ENCODE measurements at regions not wholly inside any gene's neighbourhood (a gene's known extent, or its start where the extent isn't known, plus 50 kb on each side); places are given as distances from the start of the nearest gene placed in this dataset.
"Not testable (repeated sequence)": the region's sequence is repeated elsewhere in the genome, so short reads cannot be mapped to it uniquely, and the experiment has no call there.

DNA sequence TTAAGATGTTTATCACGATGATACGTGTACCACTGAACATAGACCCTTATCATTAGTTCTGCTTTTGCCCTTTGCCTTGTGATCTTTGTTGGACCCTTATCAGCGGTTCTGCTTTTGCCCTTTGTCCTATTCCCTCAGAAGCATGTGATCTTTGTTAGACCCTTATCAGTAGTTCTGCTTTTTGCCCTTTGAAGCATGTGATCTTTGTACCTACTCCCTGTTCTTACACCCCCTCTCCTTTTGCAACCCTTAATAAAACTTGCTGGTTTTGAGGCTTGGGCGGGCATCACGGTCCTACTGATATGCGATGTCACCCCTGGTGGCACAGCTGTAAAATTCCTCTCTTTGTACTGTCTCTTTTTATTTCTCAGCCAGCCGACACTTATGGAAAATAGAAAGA lies 117.0 kb downstream of the SDHAF3 start:
- not testable (repeated sequence) for H3K27ac ChIP-seq; H3K4me1 ChIP-seq; H3K27me3 ChIP-seq; DNase-seq (ENCODE audit: low spot score); H3K4me3 ChIP-seq; H3K36me3 ChIP-seq
- H3K9me3 ChIP-seq = peaks cover 3 to 45% of the 10 kb centered on the region in 2 donors

DNA sequence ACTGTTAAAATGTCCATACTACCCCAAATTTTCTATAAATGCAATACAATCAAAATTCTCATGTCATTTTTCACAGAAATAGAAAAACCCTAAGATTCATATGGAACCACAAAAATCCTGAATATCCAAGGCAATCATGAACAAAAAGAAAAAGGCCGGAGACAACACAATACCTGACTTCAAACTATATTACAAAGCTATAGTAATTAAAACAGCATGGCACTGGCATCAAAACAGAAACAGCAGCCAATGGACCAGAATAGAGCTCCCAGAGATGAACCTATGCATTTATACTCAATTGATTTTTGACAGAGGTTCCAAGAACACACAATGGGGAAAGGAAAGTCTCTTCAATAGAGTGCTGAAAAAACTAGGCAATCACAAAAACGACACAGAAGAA lies 128.8 kb downstream of the SDHAF3 start:
- DNase-seq (ENCODE audit: low spot score) = no peak
- H3K4me1 ChIP-seq = no peaks in the 10 kb centered on the region
- no peaks in the 10 kb centered on the region for H3K36me3 ChIP-seq
- H3K9me3 ChIP-seq = peaks cover 3 to 17% of the 10 kb centered on the region in 2 donors
- H3K27ac ChIP-seq = no peak overlapping the region
- no peak overlapping the region for H3K4me3 ChIP-seq
- no peaks in the 10 kb centered on the region for H3K27me3 ChIP-seq
- TF ChIP-seq, protein P1, sequence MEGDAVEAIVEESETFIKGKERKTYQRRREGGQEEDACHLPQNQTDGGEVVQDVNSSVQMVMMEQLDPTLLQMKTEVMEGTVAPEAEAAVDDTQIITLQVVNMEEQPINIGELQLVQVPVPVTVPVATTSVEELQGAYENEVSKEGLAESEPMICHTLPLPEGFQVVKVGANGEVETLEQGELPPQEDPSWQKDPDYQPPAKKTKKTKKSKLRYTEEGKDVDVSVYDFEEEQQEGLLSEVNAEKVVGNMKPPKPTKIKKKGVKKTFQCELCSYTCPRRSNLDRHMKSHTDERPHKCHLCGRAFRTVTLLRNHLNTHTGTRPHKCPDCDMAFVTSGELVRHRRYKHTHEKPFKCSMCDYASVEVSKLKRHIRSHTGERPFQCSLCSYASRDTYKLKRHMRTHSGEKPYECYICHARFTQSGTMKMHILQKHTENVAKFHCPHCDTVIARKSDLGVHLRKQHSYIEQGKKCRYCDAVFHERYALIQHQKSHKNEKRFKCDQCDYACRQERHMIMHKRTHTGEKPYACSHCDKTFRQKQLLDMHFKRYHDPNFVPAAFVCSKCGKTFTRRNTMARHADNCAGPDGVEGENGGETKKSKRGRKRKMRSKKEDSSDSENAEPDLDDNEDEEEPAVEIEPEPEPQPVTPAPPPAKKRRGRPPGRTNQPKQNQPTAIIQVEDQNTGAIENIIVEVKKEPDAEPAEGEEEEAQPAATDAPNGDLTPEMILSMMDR (IDR thresholded peaks at IDR 0.05) = no peak

DNA sequence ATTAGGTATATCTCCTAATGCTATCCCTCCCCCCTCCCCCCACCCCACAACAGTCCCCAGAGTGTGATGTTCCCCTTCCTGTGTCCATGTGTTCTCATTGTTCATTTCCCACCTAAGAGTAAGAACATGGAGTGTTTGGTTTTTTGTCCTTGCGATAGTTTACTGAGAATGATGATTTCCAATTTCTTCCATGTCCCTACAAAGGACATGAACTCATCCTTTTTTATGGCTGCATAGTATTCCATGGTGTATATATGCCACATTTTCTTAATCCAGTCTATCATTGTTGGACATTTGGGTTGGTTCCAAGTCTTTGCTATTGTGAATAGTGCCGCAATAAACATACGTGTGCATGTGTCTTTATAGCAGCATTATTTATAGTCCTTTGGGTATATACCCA lies 140.7 kb downstream of the SDHAF3 start:
- not testable (repeated sequence) for H3K36me3 ChIP-seq; H3K27ac ChIP-seq; H3K27me3 ChIP-seq; H3K9me3 ChIP-seq; DNase-seq (ENCODE audit: low spot score); H3K4me3 ChIP-seq; H3K4me1 ChIP-seq

DNA sequence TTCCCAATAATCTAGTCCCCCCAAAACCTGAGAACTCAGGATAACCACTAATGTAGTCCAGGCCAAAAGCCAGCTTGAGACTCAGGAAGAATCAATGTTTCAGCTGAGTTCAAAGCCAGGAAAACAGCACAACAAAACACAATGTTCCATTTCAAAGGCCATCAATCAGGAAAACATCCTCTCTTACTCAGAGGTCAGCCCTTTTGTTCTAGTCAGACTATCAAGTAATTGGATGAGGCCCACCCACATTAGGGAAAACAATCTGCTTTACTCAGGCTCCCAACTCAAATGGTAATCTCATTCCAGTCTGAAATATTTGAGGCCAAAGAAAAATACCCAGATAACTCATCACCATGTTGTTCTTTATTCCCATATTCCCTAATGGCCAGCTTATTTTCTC lies 152.2 kb downstream of the SDHAF3 start:
- Histone ChIP-seq H3K27ac (no peak overlapping the region), H3K36me3 (no peaks in the 10 kb centered on the region), H3K9me3 (no peaks in the 10 kb centered on the region), H3K27me3 (no peaks in the 10 kb centered on the region), H3K4me3 (no peak overlapping the region), H3K4me1 (no peaks in the 10 kb centered on the region)
- DNase-seq (ENCODE audit: low spot score) = no peak
- TF ChIP-seq, protein P1 (IDR thresholded peaks at IDR 0.05) = no peak

DNA sequence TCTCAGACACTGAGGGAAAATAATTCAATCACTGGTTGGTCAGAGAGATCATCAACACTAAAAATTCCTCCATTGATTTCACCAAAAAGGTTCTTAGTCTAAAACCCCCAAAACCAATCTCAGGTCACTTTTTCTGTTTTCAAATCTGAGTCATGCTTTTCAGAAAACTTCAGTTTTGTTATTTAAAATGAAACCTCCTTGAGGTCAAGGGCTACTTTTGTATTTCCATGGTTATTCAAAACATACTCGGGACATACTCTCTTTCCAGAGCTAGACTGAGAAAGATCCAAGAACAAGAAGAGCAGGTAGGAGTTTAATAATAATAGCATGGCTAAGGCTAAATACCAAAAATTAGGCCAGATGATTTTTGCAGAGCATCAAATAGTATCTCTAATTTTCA lies 152.8 kb downstream of the SDHAF3 start:
- Histone ChIP-seq H3K36me3 (no peaks in the 10 kb centered on the region), H3K27ac (no peak overlapping the region), H3K4me1 (no peaks in the 10 kb centered on the region), H3K9me3 (no peaks in the 10 kb centered on the region), H3K4me3 (no peak overlapping the region), H3K27me3 (no peaks in the 10 kb centered on the region)
- no peak for DNase-seq (ENCODE audit: low spot score)
- TF ChIP-seq, protein P1 (IDR thresholded peaks at IDR 0.05) = no peak

DNA sequence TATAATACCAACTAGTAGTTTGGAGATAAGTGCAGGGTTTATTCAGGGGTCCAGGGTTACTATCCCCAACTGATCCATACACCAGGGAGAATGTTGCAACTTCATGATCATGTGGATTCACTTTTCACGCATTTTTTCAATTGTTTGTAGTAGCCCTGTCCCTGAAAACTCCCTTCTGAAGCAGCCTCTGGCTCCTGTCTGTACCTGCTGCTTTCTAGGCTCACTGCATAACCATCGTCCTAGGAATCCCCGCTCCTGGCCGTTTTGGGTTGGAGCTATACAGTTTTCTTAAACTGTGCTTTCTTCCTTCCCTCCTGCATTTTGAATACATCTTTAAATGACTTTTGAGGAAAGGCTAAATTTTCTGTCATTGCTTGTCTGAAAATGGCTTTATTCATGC lies 154.1 kb downstream of the SDHAF3 start:
- TF ChIP-seq, protein P1 (IDR thresholded peaks at IDR 0.05) = no peak
- Histone ChIP-seq H3K9me3 (no peaks in the 10 kb centered on the region), H3K4me3 (no peak overlapping the region), H3K27me3 (no peaks in the 10 kb centered on the region), H3K27ac (no peak overlapping the region), H3K36me3 (no peaks in the 10 kb centered on the region), H3K4me1 (no peaks in the 10 kb centered on the region)
- no peak for DNase-seq (ENCODE audit: low spot score)

DNA sequence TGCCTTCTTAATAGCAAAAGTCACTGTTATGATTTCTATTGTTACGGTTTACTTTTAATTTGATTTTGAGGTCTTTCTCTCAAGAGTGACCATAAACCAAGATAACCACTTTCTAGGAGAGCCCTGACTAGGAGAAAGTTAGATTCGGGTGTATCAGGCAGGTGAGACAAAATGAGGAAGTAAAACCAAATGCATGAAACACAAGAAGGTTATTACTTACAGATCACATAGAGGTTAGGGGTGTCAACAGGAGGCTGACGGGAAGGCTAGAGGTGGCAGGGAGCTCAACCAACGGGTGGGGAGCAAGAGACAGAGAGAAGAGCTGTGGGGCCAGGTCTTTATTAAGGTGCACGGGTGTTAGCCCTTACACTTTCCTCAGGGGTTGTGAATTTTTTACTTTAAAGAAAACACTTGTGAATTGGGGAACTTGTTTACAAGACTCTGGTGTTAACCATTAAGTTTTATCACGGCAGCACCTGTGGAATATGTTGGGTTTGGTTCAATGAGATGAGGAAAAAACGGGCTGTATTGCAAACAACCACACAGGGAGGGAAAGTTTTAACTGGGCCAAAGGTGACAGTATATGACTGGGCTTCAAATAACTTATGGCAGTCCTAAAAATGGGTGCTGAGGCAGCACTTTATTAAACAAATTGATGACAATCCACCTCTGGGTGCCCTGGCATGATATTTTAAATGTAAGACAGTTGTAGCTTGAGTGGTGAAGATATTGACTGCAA lies 154.9 kb downstream of the SDHAF3 start:
- no peaks in the 10 kb centered on the region for H3K27me3 ChIP-seq
- no peaks in the 10 kb centered on the region for H3K9me3 ChIP-seq
- TF ChIP-seq, protein P1 (IDR thresholded peaks at IDR 0.05) = no peak
- DNase-seq (ENCODE audit: low spot score) = no peak
- no peaks in the 10 kb centered on the region for H3K36me3 ChIP-seq
- no peak overlapping the region for H3K27ac ChIP-seq
- no peak overlapping the region for H3K4me3 ChIP-seq
- no peaks in the 10 kb centered on the region for H3K4me1 ChIP-seq

Data from right atrium auricular region (tissue), 2 donors.